ENCODE measurements at regions not wholly inside any gene's neighbourhood (a gene's known extent, or its start where the extent isn't known, plus 50 kb on each side); places are given as distances from the start of the nearest gene placed in this dataset.

- TF ChIP-seq CTCF (IDR thresholded peaks at IDR 0.05) (no peak), POLR2A (IDR thresholded peaks at IDR 0.05) (no peak), EP300 (IDR thresholded peaks at IDR 0.05; ENCODE audit: low read depth) (no peak), POLR2AphosphoS5 (IDR thresholded peaks at IDR 0.05) (no peak)
Observed at GRCh38 chr21:14880922-14881321, 183.9 kb downstream of the NRIP1 start.
